ENCODE measurements at regions not wholly inside any gene's neighbourhood (a gene's known extent, or its start where the extent isn't known, plus 50 kb on each side); places are given as distances from the start of the nearest gene placed in this dataset.

- no peak for TF ChIP-seq CTCF (IDR thresholded peaks at IDR 0.05; ENCODE audit: partially characterized antibody, unreplicated experiment)
- no peak for DNase-seq
- H3K4me1 Mint-ChIP-seq (ENCODE audit: low read depth, unreplicated experiment) = no peaks in the 10 kb centered on the region
- no peak overlapping the region for H3K27ac Mint-ChIP-seq (ENCODE audit: unreplicated experiment)
- H3K4me3 Mint-ChIP-seq (ENCODE audit: unreplicated experiment) = no peak overlapping the region
- no peaks in the 10 kb centered on the region for H3K36me3 Mint-ChIP-seq (ENCODE audit: unreplicated experiment)
- H3K9me3 Mint-ChIP-seq (ENCODE audit: unreplicated experiment) = no peaks in the 10 kb centered on the region
- no peaks in the 10 kb centered on the region for H3K27me3 Mint-ChIP-seq (ENCODE audit: unreplicated experiment)
Observed at GRCh38 chr2:239689410-239689809, 288.6 kb upstream of the HDAC4 start.

- Mint-ChIP-seq H3K27me3 (ENCODE audit: unreplicated experiment) (no peaks in the 10 kb centered on the region), H3K27ac (ENCODE audit: unreplicated experiment) (no peak overlapping the region), H3K4me1 (ENCODE audit: low read depth, unreplicated experiment) (no peaks in the 10 kb centered on the region), H3K4me3 (ENCODE audit: unreplicated experiment) (no peak overlapping the region), H3K36me3 (ENCODE audit: unreplicated experiment) (no peaks in the 10 kb centered on the region), H3K9me3 (ENCODE audit: unreplicated experiment) (no peaks in the 10 kb centered on the region)
- TF ChIP-seq CTCF (IDR thresholded peaks at IDR 0.05; ENCODE audit: partially characterized antibody, unreplicated experiment) = no peak
- no peak for DNase-seq
Observed at GRCh38 chr2:239688840-239689239, 288.0 kb upstream of the HDAC4 start.

GRCh38 chr2:239688122-239688681 is 287.4 kb upstream of the HDAC4 start:
- no peaks in the 10 kb centered on the region for H3K9me3 Mint-ChIP-seq (ENCODE audit: unreplicated experiment)
- H3K4me1 Mint-ChIP-seq (ENCODE audit: low read depth, unreplicated experiment) = no peaks in the 10 kb centered on the region
- H3K36me3 Mint-ChIP-seq (ENCODE audit: unreplicated experiment) = no peaks in the 10 kb centered on the region
- no peak overlapping the region for H3K4me3 Mint-ChIP-seq (ENCODE audit: unreplicated experiment)
- H3K27ac Mint-ChIP-seq (ENCODE audit: unreplicated experiment) = no peak overlapping the region
- no peaks in the 10 kb centered on the region for H3K27me3 Mint-ChIP-seq (ENCODE audit: unreplicated experiment)
- DNase-seq = no peak
- TF ChIP-seq CTCF (IDR thresholded peaks at IDR 0.05; ENCODE audit: partially characterized antibody, unreplicated experiment) = no peak

GRCh38 chr2:239687441-239687840 is 286.6 kb upstream of the HDAC4 start:
- H3K9me3 Mint-ChIP-seq (ENCODE audit: unreplicated experiment) = peaks cover 1% of the 10 kb centered on the region
- H3K27ac Mint-ChIP-seq (ENCODE audit: unreplicated experiment) = no peak overlapping the region
- no peaks in the 10 kb centered on the region for H3K4me1 Mint-ChIP-seq (ENCODE audit: low read depth, unreplicated experiment)
- H3K36me3 Mint-ChIP-seq (ENCODE audit: unreplicated experiment) = peaks cover 5% of the 10 kb centered on the region
- DNase-seq = no peak
- no peak for TF ChIP-seq CTCF (IDR thresholded peaks at IDR 0.05; ENCODE audit: partially characterized antibody, unreplicated experiment)
- no peaks in the 10 kb centered on the region for H3K27me3 Mint-ChIP-seq (ENCODE audit: unreplicated experiment)
- H3K4me3 Mint-ChIP-seq (ENCODE audit: unreplicated experiment) = no peak overlapping the region

GRCh38 chr2:239685965-239686364 is 285.1 kb upstream of the HDAC4 start:
- Mint-ChIP-seq H3K27ac (ENCODE audit: unreplicated experiment) (no peak overlapping the region), H3K9me3 (ENCODE audit: unreplicated experiment) (peaks cover 1% of the 10 kb centered on the region), H3K36me3 (ENCODE audit: unreplicated experiment) (peaks cover 5% of the 10 kb centered on the region), H3K4me1 (ENCODE audit: low read depth, unreplicated experiment) (no peaks in the 10 kb centered on the region), H3K4me3 (ENCODE audit: unreplicated experiment) (no peak overlapping the region), H3K27me3 (ENCODE audit: unreplicated experiment) (no peaks in the 10 kb centered on the region)
- no peak for DNase-seq
- TF ChIP-seq CTCF (IDR thresholded peaks at IDR 0.05; ENCODE audit: partially characterized antibody, unreplicated experiment) = no peak
